Hematopoietic multipotent progenitor cell treated with erythropoietin and hydrocortisone succinate and interleukin-3 and kit ligand, for 15 days (in vitro differentiated cells): ENCODE measurements at regions not wholly inside any gene's neighbourhood (a gene's known extent, or its start where the extent isn't known, plus 50 kb on each side); places are given as distances from the start of the nearest gene placed in this dataset.
"Not testable (repeated sequence)": the region's sequence is repeated elsewhere in the genome, so short reads cannot be mapped to it uniquely, and the experiment has no call there.

Source experiments
- DNase-seq: peaks from one replicate; pipeline ENCODE4 v3.0.0-alpha.2; 2015; ENCODE audit warnings: low spot score

GRCh38 chr4:97105347-97106099 lies 1037.8 kb downstream of the STPG2 start:
- DNase-seq: no peak

DNA sequence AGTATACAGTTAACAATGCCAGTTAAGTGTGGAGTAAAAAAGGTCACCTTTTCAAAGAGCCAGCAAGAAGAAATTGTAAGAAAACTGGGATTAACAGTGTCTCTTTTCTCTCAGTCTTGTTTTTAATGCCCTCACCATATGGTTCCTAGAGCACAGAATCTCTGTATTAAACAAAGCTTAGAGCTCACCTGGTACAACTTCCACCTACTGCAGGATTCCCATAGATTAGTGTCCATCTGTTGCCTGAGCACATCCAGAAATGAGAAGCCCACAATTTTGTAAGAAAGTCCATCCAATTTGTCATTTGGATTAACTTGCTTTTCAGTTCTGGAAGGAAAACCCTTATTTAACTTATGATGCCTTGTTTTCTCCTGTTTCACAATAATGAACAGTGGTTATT lies 1037.1 kb downstream of the STPG2 start:
- DNase-seq: no peak

- no peak for DNase-seq
Measured at GRCh38 chr4:97110506-97110905, 1032.8 kb downstream of the STPG2 start.

GRCh38 chr4:97116511-97116910 lies 1026.8 kb downstream of the STPG2 start:
- DNase-seq: no peak

DNA sequence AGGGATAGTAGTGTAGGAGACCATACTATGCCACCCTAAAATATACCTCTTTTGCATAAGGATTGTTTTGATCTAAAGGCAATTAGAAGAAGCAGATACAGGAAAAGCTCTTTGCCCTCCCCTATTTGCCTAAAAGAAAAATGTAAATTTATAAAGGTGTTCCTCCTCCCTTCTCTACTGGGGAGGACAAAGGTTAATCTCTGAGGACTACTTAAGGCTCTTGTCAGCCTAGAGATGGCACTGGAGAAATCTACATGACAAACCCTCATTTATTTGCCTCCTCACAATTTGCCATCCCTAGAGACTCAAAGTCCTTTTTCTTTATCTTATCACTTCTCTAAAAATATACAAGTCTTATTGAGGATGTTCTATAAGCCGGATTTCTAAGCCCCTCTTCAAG lies 1021.8 kb downstream of the STPG2 start:
- no peak for DNase-seq

DNA sequence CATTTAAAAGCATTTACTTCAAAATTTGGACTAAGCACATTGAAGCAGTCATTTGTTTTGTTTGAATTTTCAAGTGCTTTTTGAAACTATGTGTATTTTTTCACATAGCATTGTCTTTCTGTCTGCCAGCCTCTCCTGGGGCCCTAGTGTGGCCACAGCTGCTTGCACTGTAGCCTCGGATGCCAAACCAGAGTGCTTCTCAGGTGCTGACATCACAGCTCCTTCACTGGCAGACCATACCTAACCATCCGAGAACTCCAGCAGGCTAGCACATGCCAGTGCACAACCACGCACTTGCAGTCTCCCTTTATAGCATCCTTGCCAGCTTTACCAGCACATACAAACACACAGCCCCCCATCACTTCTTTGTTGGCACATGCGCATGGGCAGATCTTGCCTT lies 1019.7 kb downstream of the STPG2 start:
- DNase-seq: no peak

DNA sequence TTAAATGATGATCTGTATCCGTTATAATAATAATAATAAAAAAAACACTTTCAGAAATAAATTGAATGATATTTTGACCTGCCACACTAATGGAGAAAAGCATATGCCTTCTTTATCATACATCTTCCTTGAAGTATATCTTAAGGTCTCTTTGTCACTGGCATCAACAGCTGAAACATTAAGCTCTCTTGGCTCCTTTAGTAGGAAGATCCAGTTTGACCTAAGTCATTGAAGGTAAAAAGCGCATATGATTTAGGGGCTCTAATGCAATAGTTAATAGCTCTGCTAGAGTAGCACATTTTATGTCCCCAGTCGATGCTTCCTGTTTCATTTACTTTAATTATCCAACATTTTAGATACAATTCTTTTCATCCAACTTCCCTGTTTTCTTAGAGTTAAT lies 1010.8 kb downstream of the STPG2 start:
- DNase-seq: no peak

DNA sequence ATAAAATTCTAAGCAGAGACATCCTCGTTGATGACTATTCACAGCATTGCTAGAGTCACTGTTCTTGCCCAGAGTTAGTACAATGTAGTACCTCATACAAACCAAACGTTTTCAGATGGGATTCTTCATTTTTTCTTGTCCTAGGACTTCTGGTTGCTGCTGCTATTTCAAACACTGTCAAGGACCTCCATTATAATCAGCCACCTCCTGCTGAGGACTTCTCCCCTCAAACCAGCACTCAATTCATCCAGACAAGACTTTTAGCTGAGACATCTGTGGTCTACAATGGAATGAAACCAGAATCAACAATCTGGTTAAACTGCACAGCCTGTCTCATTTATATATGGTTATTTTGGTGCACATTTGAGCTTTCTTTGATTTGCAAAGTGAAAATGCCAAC lies 1008.8 kb downstream of the STPG2 start:
- DNase-seq: no peak

GRCh38 chr4:97139791-97140190 lies 1003.5 kb downstream of the STPG2 start:
- DNase-seq: no peak

DNA sequence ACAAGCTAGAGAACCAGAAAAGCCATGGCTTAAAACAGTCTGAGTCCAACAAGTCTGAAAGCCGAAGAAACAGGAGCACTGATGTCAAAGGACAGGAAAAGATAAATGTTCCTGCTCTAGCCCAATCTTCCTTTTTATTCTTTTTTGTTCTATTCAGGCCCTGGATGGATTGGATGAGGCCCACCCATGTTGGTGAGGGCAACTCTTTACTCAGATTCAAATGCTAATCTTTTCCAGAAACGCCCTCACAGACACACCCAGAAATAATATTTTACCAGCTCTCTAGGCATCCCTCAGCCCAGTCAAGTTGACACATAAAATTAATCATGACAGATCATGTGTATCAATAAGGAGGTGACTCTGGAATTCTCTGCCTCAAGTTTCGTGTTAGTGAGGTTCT lies 1002.7 kb downstream of the STPG2 start:
- no peak for DNase-seq

DNA sequence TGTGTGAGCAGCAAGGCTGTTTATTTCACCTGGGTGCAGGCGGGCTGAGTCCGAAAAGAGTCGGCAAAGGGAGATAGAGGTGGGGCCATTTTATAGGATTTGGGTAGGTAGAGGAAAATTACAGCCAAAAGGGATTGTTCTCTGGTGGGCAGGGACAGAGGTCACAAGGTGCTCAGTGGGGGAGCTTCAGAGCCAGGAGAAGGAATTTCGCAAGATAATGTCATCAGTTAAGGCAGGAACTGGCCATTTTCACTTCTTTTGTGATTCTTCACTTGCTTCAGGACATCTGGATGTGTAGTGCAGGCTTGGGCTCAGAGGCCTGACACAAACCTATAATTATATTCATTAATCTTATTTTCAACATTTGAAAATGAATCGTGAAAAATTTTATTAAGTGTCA lies 1001.9 kb downstream of the STPG2 start:
- DNase-seq: not testable (repeated sequence)

- no peak for DNase-seq
Measured at GRCh38 chr4:97142410-97142809, 1000.9 kb downstream of the STPG2 start.

- DNase-seq: no peak
Measured at GRCh38 chr4:97142893-97143292, 1000.4 kb downstream of the STPG2 start.

DNA sequence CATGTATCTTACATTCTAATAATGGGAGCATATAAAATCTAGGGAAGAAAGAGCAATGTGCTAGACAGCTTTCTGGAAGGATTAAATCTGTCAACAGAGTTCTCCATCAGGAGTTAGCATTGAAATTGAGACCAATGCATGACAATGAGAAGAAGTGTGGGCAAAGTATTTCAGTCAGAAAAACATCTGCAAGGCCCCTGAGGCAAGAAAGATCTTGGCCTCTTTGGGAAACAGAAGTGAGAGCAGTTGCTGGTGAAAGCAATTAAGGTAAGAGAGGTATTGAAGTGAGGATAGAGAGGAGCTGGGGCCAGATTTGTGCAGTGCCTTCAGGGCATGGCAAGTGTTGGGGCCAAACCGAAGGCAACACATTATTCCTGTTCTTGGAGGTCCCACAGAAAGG lies 999.1 kb downstream of the STPG2 start:
- DNase-seq: no peak

- DNase-seq: no peak
Measured at GRCh38 chr4:97150966-97151365, 992.3 kb downstream of the STPG2 start.

DNA sequence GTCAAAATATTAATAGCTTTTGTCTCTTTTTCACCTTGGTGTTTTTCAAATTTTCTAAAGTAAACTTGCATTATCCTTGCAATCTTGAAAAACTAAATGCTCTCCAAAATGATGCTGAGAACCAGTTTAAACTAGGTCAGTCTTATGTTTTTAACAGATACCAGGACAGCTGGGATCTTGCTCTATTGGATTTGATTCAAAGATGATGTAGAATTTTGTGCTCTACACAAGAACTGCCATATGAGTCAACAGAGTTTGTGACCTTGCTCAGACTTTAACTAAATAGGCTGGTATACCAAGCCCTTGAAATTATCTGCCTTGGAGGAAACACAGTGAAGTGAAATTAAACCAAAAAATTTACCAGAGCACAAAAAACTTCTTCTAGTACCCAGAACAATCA lies 991.1 kb downstream of the STPG2 start:
- DNase-seq: no peak

GRCh38 chr4:97153042-97153441 lies 990.2 kb downstream of the STPG2 start:
- no peak for DNase-seq

DNA sequence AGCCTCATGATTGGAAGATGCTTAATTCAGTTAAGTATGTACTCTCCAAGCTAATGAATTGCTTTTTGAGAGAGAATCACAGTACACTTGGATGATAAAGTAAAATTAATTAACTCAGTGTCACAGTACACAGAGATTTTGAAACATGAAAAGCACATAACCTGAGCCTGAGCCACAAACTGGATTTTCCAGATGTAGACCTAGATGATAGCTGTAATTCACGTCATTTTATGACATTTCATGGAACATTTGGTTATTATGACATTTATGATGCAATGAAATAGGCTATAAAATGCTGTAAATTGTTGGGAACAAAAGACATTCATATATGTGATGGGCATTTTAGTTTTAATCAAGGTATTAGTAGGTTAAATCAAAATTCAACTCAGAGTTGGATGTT lies 983.7 kb downstream of the STPG2 start:
- no peak for DNase-seq

- no peak for DNase-seq
Measured at GRCh38 chr4:97185233-97185632, 958.0 kb downstream of the STPG2 start.

DNA sequence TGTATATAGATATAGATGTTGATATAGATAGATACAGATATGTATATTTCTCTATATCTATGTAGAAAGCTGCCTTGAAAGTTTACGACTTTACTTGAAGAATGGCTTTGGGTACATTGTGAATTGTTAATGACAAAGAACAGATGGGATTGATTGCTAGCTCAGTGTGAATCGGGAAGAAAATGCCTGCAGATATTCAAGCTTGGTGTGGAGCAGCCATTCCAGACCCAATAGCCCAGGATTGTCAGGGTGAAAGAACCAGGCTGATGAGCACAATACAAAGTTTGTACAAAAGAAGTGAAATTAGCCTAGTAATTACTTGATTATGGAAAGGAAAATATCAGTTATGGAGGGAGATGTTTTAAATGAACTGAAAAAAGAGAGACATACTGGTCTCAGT lies 946.2 kb downstream of the STPG2 start:
- no peak for DNase-seq

- DNase-seq: no peak
Measured at GRCh38 chr4:97208749-97209148, 934.5 kb downstream of the STPG2 start.

GRCh38 chr4:97215409-97215941 lies 927.8 kb downstream of the STPG2 start:
- no peak for DNase-seq

DNA sequence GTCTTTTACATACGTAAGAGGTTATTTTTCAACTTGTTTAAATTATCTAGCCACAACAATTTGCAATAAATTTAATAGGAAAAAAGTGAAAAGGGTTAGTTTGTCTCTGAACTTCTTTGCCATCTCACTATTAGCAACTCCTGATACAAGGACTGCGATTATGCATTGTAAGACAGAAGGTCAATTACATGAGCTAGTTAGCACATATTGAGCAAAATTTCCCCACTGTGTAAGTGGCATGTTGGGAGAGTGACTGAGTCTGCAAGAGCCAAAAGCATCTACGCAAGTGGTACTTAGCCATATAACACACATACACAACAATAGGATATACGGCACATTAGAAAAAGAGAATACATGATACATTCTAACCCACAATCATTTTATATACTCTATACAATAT lies 927.2 kb downstream of the STPG2 start:
- DNase-seq: no peak

DNA sequence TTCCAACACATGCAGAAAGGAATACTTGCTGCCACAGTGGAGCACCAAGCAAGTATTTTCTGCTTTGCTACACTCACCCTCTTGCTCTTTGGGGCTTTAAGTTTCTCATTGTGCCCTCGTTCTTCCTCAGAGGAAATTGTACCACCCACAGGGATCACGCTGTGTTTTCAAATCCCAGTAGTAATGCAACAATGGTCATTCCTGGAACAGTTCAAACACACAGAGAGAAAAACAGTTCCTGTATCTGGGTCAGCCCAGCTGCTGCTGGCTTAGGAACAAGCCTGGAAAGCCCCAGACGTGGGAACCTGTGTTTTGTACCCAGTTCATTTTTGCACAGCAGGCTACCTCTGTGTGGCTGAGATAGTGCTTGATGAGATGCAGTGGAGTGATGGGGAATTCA lies 907.8 kb downstream of the STPG2 start:
- DNase-seq: no peak
